ENCODE measurements at regions not wholly inside any gene's neighbourhood (a gene's known extent, or its start where the extent isn't known, plus 50 kb on each side); places are given as distances from the start of the nearest gene placed in this dataset.

DNA sequence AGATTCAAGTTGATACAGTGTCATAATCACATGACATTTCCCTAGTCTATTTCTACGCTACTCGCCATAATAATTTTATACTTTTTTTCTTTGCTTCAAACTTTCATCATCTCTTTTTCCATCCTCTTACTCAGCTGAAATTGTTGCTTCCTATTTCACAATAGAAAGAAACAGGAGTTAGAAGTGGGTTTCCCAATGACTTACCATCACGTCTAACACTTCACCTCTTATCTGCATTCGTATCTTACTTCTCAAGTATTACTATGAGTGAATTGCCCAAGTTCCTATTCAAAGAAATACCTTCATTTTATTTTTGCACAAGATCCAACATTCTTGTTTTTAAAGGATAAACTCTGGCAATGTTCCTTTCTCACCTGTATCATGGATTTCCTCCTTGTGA, 1539.9 kb downstream of the SI start:
- no peak overlapping the region for H3K23ac ChIP-seq (ENCODE audit: low read length)
- H3K4ac ChIP-seq (ENCODE audit: low read depth, low read length) = no peak overlapping the region
- no peak overlapping the region for H3K56ac ChIP-seq (ENCODE audit: low read length)
- H3K27ac ChIP-seq (ENCODE audit: low read depth, low read length) = no peak overlapping the region
- no peaks in the 10 kb centered on the region for H3K4me1 ChIP-seq (ENCODE audit: control insufficient read depth, low read depth, low read length)
- H3K18ac ChIP-seq (ENCODE audit: low read length) = no peak overlapping the region
- no peaks in the 10 kb centered on the region for H3K27me3 ChIP-seq (ENCODE audit: insufficient read depth, low read length, poor library complexity)
- H3K4me2 ChIP-seq (ENCODE audit: low read length) = no peak overlapping the region
- no peaks in the 10 kb centered on the region for H3K36me3 ChIP-seq (ENCODE audit: control insufficient read depth, insufficient read depth, low read length)
- H4K5ac ChIP-seq (ENCODE audit: low read length) = no peak overlapping the region
- no peak overlapping the region for H2BK120ac ChIP-seq (ENCODE audit: low read depth, low read length)
- no peak overlapping the region for H2AK5ac ChIP-seq (ENCODE audit: low read length)
- no peak overlapping the region for H4K8ac ChIP-seq (ENCODE audit: low read depth, low read length)
- WGBS (ENCODE audit: extremely low coverage, insufficient coverage, low lambda C conversion rate) = 100% methylated on average over 2 of the region's 4 CpGs
- no peaks in the 10 kb centered on the region for H3K79me2 ChIP-seq (ENCODE audit: control insufficient read depth, insufficient read depth, low read length)
- H2BK15ac ChIP-seq (replicated peaks; ENCODE audit: low read depth) = no peak overlapping the region
- no peak overlapping the region for H2BK5ac ChIP-seq (ENCODE audit: low read length)
- H3K9ac ChIP-seq (ENCODE audit: low read length) = no peak overlapping the region
- no peaks in the 10 kb centered on the region for H3K79me1 ChIP-seq (ENCODE audit: low read length)
- DNase-seq = peak; percentile 28
- no peak overlapping the region for H3K4me3 ChIP-seq (ENCODE audit: low read length)

DNA sequence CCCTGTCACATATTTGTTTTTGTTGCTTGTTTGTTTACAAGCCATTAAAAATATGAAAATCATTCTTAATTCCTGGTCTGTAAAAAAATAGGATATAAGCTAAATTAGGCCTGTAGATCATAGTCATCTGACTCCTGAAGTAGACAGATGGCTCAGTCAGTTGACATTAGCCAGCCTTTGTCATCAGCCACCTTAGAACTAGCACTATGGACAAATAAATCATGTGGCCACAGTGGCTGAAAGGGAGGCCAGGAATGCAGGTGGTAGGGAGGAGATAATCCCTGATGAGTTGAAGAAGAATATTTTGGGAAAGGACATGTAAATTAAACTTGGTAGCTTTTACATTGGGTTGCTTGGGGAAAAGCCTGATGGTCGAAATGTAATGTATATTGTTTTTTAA, 1544.9 kb downstream of the SI start:
- no peak overlapping the region for H3K9ac ChIP-seq (ENCODE audit: low read length)
- no peak overlapping the region for H4K8ac ChIP-seq (ENCODE audit: low read depth, low read length)
- H3K36me3 ChIP-seq (ENCODE audit: control insufficient read depth, insufficient read depth, low read length) = no peaks in the 10 kb centered on the region
- H3K4me3 ChIP-seq (ENCODE audit: low read length) = no peak overlapping the region
- no peaks in the 10 kb centered on the region for H3K4me1 ChIP-seq (ENCODE audit: control insufficient read depth, low read depth, low read length)
- 100% methylated on average over 1 of the region's 1 CpG for WGBS (ENCODE audit: extremely low coverage, insufficient coverage, low lambda C conversion rate)
- DNase-seq = no peak
- H2AK5ac ChIP-seq (ENCODE audit: low read length) = no peak overlapping the region
- no peaks in the 10 kb centered on the region for H3K79me2 ChIP-seq (ENCODE audit: control insufficient read depth, insufficient read depth, low read length)
- H3K18ac ChIP-seq (ENCODE audit: low read length) = no peak overlapping the region
- no peak overlapping the region for H3K4ac ChIP-seq (ENCODE audit: low read depth, low read length)
- no peak overlapping the region for H2BK120ac ChIP-seq (ENCODE audit: low read depth, low read length)
- no peaks in the 10 kb centered on the region for H3K27me3 ChIP-seq (ENCODE audit: insufficient read depth, low read length, poor library complexity)
- no peak overlapping the region for H3K56ac ChIP-seq (ENCODE audit: low read length)
- no peak overlapping the region for H2BK15ac ChIP-seq (replicated peaks; ENCODE audit: low read depth)
- no peak overlapping the region for H2BK5ac ChIP-seq (ENCODE audit: low read length)
- no peak overlapping the region for H3K4me2 ChIP-seq (ENCODE audit: low read length)
- no peaks in the 10 kb centered on the region for H3K79me1 ChIP-seq (ENCODE audit: low read length)
- H3K27ac ChIP-seq (ENCODE audit: low read depth, low read length) = no peak overlapping the region
- no peak overlapping the region for H3K23ac ChIP-seq (ENCODE audit: low read length)
- H4K5ac ChIP-seq (ENCODE audit: low read length) = no peak overlapping the region

DNA sequence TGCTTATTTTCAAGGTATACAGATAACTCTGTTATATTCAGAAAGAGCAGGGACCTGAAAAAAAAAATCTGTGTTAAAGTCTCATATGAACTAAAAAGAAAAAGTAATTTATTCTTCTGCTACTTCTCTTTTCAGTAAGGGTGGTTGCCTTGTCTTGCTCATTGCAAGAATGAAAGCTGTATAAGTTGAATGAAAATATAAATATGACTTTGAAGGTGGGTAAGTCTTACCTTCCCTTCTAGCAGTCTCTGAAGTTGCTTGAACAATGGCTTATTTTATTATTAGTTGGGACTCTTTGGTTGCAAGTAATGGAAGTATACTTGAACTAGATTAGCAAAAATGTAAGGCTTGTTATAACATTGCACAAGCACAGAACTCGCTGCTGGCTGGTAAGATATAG, 1554.9 kb downstream of the SI start:
- Histone ChIP-seq H3K4ac (ENCODE audit: low read depth, low read length) (no peak overlapping the region), H2BK5ac (ENCODE audit: low read length) (no peak overlapping the region), H2BK15ac (replicated peaks; ENCODE audit: low read depth) (no peak overlapping the region), H2BK120ac (ENCODE audit: low read depth, low read length) (no peak overlapping the region), H3K9ac (ENCODE audit: low read length) (no peak overlapping the region), H2AK5ac (ENCODE audit: low read length) (no peak overlapping the region), H4K8ac (ENCODE audit: low read depth, low read length) (no peak overlapping the region), H3K27me3 (ENCODE audit: insufficient read depth, low read length, poor library complexity) (no peaks in the 10 kb centered on the region), H3K23ac (ENCODE audit: low read length) (no peak overlapping the region), H4K5ac (ENCODE audit: low read length) (no peak overlapping the region), H3K18ac (ENCODE audit: low read length) (no peak overlapping the region), H3K56ac (ENCODE audit: low read length) (no peak overlapping the region), H3K36me3 (ENCODE audit: control insufficient read depth, insufficient read depth, low read length) (no peaks in the 10 kb centered on the region), H3K4me3 (ENCODE audit: low read length) (no peak overlapping the region), H3K79me1 (ENCODE audit: low read length) (no peaks in the 10 kb centered on the region), H3K4me2 (ENCODE audit: low read length) (no peak overlapping the region), H3K4me1 (ENCODE audit: control insufficient read depth, low read depth, low read length) (no peaks in the 10 kb centered on the region), H3K27ac (ENCODE audit: low read depth, low read length) (no peak overlapping the region), H3K79me2 (ENCODE audit: control insufficient read depth, insufficient read depth, low read length) (no peaks in the 10 kb centered on the region)
- DNase-seq = no peak
- WGBS (ENCODE audit: extremely low coverage, insufficient coverage, low lambda C conversion rate) = no CpG with 5 or more reads among the region's 1 CpG

DNA sequence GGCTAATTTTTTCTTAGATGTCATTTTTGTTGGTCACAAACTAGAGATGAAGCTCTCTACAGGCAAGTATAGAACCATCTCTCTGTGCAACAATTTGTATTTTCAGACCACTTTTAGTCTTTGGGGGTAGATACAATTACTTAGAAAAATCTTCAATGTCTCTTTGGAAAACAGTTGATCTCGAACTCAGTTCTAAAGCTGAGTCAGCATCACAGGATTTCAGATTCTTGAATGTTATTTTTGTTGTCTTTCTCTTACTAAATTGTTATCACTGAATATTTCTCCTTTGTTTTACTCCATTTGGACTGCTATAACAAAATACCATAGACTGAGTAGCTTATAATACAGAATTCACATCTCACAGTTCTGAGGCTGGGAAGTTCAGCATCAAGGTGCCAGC, 1557.0 kb downstream of the SI start:
- DNase-seq = no peak
- no peaks in the 10 kb centered on the region for H3K36me3 ChIP-seq (ENCODE audit: control insufficient read depth, insufficient read depth, low read length)
- H3K27me3 ChIP-seq (ENCODE audit: insufficient read depth, low read length, poor library complexity) = no peaks in the 10 kb centered on the region
- no peak overlapping the region for H3K9ac ChIP-seq (ENCODE audit: low read length)
- no peak overlapping the region for H3K4ac ChIP-seq (ENCODE audit: low read depth, low read length)
- no peak overlapping the region for H4K8ac ChIP-seq (ENCODE audit: low read depth, low read length)
- H3K23ac ChIP-seq (ENCODE audit: low read length) = no peak overlapping the region
- H4K5ac ChIP-seq (ENCODE audit: low read length) = no peak overlapping the region
- no peak overlapping the region for H2BK5ac ChIP-seq (ENCODE audit: low read length)
- H2BK15ac ChIP-seq (replicated peaks; ENCODE audit: low read depth) = no peak overlapping the region
- no peak overlapping the region for H3K18ac ChIP-seq (ENCODE audit: low read length)
- H3K79me1 ChIP-seq (ENCODE audit: low read length) = no peaks in the 10 kb centered on the region
- no peak overlapping the region for H3K4me3 ChIP-seq (ENCODE audit: low read length)
- no CpG with 5 or more reads among the region's 1 CpG for WGBS (ENCODE audit: extremely low coverage, insufficient coverage, low lambda C conversion rate)
- H2AK5ac ChIP-seq (ENCODE audit: low read length) = no peak overlapping the region
- no peak overlapping the region for H3K56ac ChIP-seq (ENCODE audit: low read length)
- no peak overlapping the region for H3K4me2 ChIP-seq (ENCODE audit: low read length)
- no peaks in the 10 kb centered on the region for H3K4me1 ChIP-seq (ENCODE audit: control insufficient read depth, low read depth, low read length)
- no peak overlapping the region for H3K27ac ChIP-seq (ENCODE audit: low read depth, low read length)
- H3K79me2 ChIP-seq (ENCODE audit: control insufficient read depth, insufficient read depth, low read length) = no peaks in the 10 kb centered on the region
- no peak overlapping the region for H2BK120ac ChIP-seq (ENCODE audit: low read depth, low read length)

DNA sequence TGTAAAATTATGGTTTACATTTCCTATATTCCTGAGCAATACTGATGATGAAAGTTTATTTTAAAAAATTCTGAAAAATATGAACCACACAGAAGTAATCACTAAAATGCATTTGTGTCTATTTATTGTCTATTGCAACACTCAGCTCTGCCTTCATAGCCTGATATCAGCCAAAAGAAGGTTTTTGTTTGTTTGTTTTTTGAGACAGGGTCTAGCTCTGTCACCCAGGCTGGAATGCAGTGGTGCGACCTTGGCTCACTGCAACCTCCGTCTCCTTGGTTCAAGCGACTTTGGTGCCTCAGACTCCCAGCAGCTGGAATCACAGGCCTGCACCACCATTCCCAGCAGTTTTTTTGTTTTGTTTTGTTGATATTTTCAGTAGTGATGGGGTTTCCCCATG, 1560.2 kb downstream of the SI start:
- DNase-seq = no peak
- Histone ChIP-seq H3K27ac (ENCODE audit: low read depth, low read length) (no peak overlapping the region), H3K4me3 (ENCODE audit: low read length) (no peak overlapping the region), H3K79me2 (ENCODE audit: control insufficient read depth, insufficient read depth, low read length) (no peaks in the 10 kb centered on the region), H3K23ac (ENCODE audit: low read length) (no peak overlapping the region), H3K27me3 (ENCODE audit: insufficient read depth, low read length, poor library complexity) (no peaks in the 10 kb centered on the region), H2AK5ac (ENCODE audit: low read length) (no peak overlapping the region), H4K8ac (ENCODE audit: low read depth, low read length) (no peak overlapping the region), H3K4ac (ENCODE audit: low read depth, low read length) (no peak overlapping the region), H3K18ac (ENCODE audit: low read length) (no peak overlapping the region), H3K9ac (ENCODE audit: low read length) (no peak overlapping the region), H4K5ac (ENCODE audit: low read length) (no peak overlapping the region), H3K36me3 (ENCODE audit: control insufficient read depth, insufficient read depth, low read length) (no peaks in the 10 kb centered on the region), H3K4me2 (ENCODE audit: low read length) (no peak overlapping the region), H2BK15ac (replicated peaks; ENCODE audit: low read depth) (no peak overlapping the region), H2BK5ac (ENCODE audit: low read length) (no peak overlapping the region), H3K79me1 (ENCODE audit: low read length) (no peaks in the 10 kb centered on the region), H3K4me1 (ENCODE audit: control insufficient read depth, low read depth, low read length) (no peaks in the 10 kb centered on the region), H3K56ac (ENCODE audit: low read length) (no peak overlapping the region), H2BK120ac (ENCODE audit: low read depth, low read length) (no peak overlapping the region)
- WGBS (ENCODE audit: extremely low coverage, insufficient coverage, low lambda C conversion rate) = no CpG with 5 or more reads among the region's 3 CpGs

DNA sequence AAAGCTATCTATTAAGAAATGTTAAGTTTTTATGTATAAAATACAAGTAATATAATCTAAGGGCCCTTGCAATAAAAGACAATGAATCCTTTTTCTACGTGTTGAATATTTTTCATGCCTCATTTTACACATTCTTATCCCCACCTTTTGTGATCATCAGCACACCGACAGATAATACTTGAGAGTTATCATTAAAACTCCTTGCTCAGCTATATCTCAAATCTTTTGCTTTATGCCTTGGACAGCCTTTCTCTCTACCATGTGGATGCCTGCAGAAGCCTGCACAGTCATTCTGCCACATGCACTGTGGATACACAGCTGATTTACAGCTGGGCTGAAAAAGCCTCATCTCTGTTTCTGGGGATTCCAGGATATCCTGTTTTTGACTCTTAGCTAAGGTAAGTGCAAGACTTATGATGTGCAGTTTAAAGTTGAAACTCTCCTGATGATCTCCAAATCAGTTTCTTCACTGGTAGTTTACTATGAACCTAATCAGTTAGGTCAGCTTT, 1565.1 kb downstream of the SI start:
- H4K8ac ChIP-seq (ENCODE audit: low read depth, low read length) = no peak overlapping the region
- H2BK120ac ChIP-seq (ENCODE audit: low read depth, low read length) = no peak overlapping the region
- no peaks in the 10 kb centered on the region for H3K36me3 ChIP-seq (ENCODE audit: control insufficient read depth, insufficient read depth, low read length)
- no peak overlapping the region for H3K9ac ChIP-seq (ENCODE audit: low read length)
- H3K18ac ChIP-seq (ENCODE audit: low read length) = no peak overlapping the region
- H3K27me3 ChIP-seq (ENCODE audit: insufficient read depth, low read length, poor library complexity) = no peaks in the 10 kb centered on the region
- WGBS (ENCODE audit: extremely low coverage, insufficient coverage, low lambda C conversion rate) = no CpG with 5 or more reads among the region's 2 CpGs
- no peak overlapping the region for H3K56ac ChIP-seq (ENCODE audit: low read length)
- H3K79me1 ChIP-seq (ENCODE audit: low read length) = no peaks in the 10 kb centered on the region
- no peaks in the 10 kb centered on the region for H3K4me1 ChIP-seq (ENCODE audit: control insufficient read depth, low read depth, low read length)
- H3K27ac ChIP-seq (ENCODE audit: low read depth, low read length) = no peak overlapping the region
- no peak for DNase-seq
- no peak overlapping the region for H3K23ac ChIP-seq (ENCODE audit: low read length)
- H2BK5ac ChIP-seq (ENCODE audit: low read length) = no peak overlapping the region
- no peak overlapping the region for H4K5ac ChIP-seq (ENCODE audit: low read length)
- H3K4me3 ChIP-seq (ENCODE audit: low read length) = no peak overlapping the region
- no peak overlapping the region for H3K4ac ChIP-seq (ENCODE audit: low read depth, low read length)
- H2AK5ac ChIP-seq (ENCODE audit: low read length) = no peak overlapping the region
- no peaks in the 10 kb centered on the region for H3K79me2 ChIP-seq (ENCODE audit: control insufficient read depth, insufficient read depth, low read length)
- no peak overlapping the region for H3K4me2 ChIP-seq (ENCODE audit: low read length)
- no peak overlapping the region for H2BK15ac ChIP-seq (replicated peaks; ENCODE audit: low read depth)

Measured in mesendoderm (in vitro differentiated cells).